T-helper 17 cell (primary cell): ENCODE measurements at regions not wholly inside any gene's neighbourhood (a gene's known extent, or its start where the extent isn't known, plus 50 kb on each side); places are given as distances from the start of the nearest gene placed in this dataset.

Experiments used
- ATAC-seq: fragments of 150-1000 bp; cut with Tn5 transposase; 2 replicates; pipeline ENCODE4 v1.10.0; 2021; ENCODE audit warnings: mild to moderate bottlenecking, moderate library complexity
- DNase-seq, 3 donors: peaks; one replicate each; pipeline versions ENCODE4 v3.0.0 to v3.0.0-alpha.2; 2020 to 2021
- H3K9me3 ChIP-seq: one replicate; pipeline ENCODE4 v1.7.0; 2013; ENCODE audit warnings: low read length, mild to moderate bottlenecking; ENCODE audit not compliant: control insufficient read depth, poor library complexity, severe bottlenecking
- H3K27ac Mint-ChIP-seq: one replicate; pipeline ENCODE4 v1.8.0; 2022; ENCODE audit warnings: mild to moderate bottlenecking, moderate library complexity, mixed read lengths
- H3K27me3 Mint-ChIP-seq: one replicate; pipeline ENCODE4 v1.8.0; 2022; ENCODE audit warnings: mixed read lengths
- H3K36me3 Mint-ChIP-seq: one replicate; pipeline ENCODE4 v1.8.0; 2022; ENCODE audit warnings: low read depth, mixed read lengths
- H3K4me1 Mint-ChIP-seq: one replicate; pipeline ENCODE4 v1.8.0; 2022; ENCODE audit warnings: mild to moderate bottlenecking, mixed read lengths
- H3K4me3 Mint-ChIP-seq: one replicate; pipeline ENCODE4 v1.8.0; 2022; ENCODE audit warnings: mild to moderate bottlenecking, moderate library complexity, mixed read lengths

DNA sequence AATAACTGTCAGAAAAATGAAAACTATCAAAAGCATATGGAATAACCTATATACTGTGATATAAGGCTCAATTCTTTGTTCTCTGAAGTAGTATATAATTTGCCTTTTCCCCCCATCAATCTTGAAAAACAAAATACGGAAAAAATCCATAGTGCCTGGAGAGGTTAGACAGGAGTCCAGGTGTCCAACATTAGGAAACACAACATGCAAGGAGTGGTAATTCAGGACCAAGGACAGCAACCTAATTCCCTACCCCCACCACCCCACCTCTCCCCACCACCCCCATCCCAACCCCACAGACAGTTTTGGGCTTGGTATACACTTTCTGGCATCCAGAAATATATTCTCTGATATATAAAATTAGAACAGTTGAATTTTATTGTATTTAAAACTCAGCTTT, 55.1 kb upstream of the SLC25A26 start:
- Mint-ChIP-seq H3K4me3 (no peak overlapping the region), H3K27me3 (peaks cover 17% of the 10 kb centered on the region), H3K36me3 (no peaks in the 10 kb centered on the region), H3K27ac (no peak overlapping the region), H3K4me1 (no peaks in the 10 kb centered on the region)
- ATAC-seq (no peak), DNase-seq (no peak)
- no peaks in the 10 kb centered on the region for H3K9me3 ChIP-seq

- ATAC-seq = no peak
- no peaks in the 10 kb centered on the region for H3K4me1 Mint-ChIP-seq
Measured at GRCh38 chr3:66164155-66164554, 56.6 kb upstream of the SLC25A26 start.

GRCh38 chr3:66163222-66163621, 57.6 kb upstream of the SLC25A26 start:
- no peaks in the 10 kb centered on the region for H3K36me3 Mint-ChIP-seq
- DNase-seq (no peak), ATAC-seq (no peak)
- H3K4me1 Mint-ChIP-seq = no peaks in the 10 kb centered on the region
- H3K27me3 Mint-ChIP-seq = peaks cover 14% of the 10 kb centered on the region
- no peak overlapping the region for H3K4me3 Mint-ChIP-seq
- no peak overlapping the region for H3K27ac Mint-ChIP-seq
- no peaks in the 10 kb centered on the region for H3K9me3 ChIP-seq

More at GRCh38 chr3:66164155-66164554, 56.6 kb upstream of the SLC25A26 start:
- no peak overlapping the region for H3K27ac Mint-ChIP-seq
- H3K36me3 Mint-ChIP-seq = no peaks in the 10 kb centered on the region
- H3K4me3 Mint-ChIP-seq = no peak overlapping the region
- H3K27me3 Mint-ChIP-seq = peaks cover 14% of the 10 kb centered on the region
- H3K9me3 ChIP-seq = no peaks in the 10 kb centered on the region
- no peak for DNase-seq

DNA sequence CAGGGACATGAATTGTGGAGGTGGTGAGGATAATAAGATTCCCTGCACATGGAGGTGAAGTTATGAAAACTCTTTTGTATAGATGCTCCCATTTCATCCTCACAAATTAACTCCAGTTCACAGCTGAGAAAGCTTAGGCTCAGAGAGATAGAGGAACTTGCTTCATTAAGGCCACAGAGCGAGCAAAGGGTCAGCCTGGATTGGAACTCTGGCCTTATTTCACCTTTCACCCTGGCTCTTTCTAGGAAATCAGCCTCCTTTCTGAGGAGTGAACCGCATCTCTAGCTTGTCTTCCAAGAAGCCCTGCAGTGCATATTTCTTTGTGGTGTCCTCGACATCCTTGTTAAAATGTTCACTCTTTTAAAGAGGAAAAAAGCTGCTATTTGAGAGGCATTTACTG, 58.0 kb upstream of the SLC25A26 start:
- no peaks in the 10 kb centered on the region for H3K9me3 ChIP-seq
- no peak for DNase-seq
- ATAC-seq = no peak

DNA sequence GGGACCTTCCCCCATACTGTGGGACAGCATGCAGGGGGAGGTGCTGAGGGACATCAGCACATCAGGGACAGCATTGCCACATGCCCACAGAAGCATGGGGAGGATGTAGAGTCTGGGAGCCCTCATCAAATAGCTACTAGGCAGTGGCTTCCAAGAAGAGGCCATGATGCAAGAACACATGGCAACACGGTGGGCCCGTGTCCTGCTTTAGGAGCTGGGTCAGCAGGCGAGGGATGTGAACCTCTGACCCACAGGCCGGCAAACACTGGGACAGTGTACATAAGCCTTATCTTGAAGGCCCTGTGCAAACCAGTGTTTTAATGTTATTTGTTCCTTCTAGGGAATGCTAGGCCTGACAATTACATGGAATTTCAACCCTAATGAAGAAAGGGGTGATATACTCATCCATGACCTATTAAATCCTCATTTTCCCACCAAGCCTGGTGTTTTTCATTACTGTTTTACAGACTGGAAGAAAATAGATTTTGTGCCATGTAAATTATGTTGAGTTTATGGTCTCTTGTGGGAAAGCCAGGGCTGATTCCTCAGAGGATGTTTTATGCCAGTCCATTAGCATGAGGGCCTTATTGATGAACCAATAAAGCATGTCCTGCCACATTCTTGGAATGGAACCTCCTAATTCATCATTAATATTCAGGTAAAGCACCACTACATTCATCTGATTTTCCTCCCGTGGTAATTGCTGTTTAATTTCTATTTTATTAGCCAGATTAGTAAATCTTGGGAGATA, 61.7 kb upstream of the SLC25A26 start:
- Mint-ChIP-seq H3K27ac (no peak overlapping the region), H3K4me1 (no peaks in the 10 kb centered on the region), H3K27me3 (peaks cover 30% of the 10 kb centered on the region), H3K4me3 (no peak overlapping the region), H3K36me3 (no peaks in the 10 kb centered on the region)
- ATAC-seq (no peak), DNase-seq (no peak)
- H3K9me3 ChIP-seq = no peaks in the 10 kb centered on the region

More for the DNA sequence above, 58.0 kb upstream of the SLC25A26 start:
- Mint-ChIP-seq H3K36me3 (no peaks in the 10 kb centered on the region), H3K4me1 (no peaks in the 10 kb centered on the region), H3K27ac (no peak overlapping the region), H3K27me3 (peaks cover 14% of the 10 kb centered on the region), H3K4me3 (no peak overlapping the region)

DNA sequence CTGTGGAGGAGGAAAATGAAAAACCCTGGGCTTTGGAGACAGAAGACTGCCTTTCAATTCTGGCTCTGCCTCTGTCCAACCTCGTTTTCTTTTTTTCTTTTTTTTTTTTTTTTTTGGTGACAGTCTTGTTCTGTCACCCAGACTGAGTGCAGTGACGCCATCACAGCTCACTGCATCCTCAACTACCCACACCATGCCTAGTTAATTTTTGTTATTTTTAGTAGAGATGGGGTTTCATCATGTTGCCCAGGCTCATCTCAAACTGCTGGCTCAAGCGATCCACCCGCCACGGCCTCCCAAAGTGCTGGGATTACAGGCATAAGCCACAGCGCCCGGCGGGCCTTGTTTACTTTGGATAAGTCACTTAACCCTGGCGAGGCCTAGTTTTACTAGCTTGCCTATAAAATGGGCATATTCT, 66.3 kb upstream of the SLC25A26 start:
- H3K36me3 Mint-ChIP-seq = no peaks in the 10 kb centered on the region
- ATAC-seq (no peak), DNase-seq (no peak)
- peaks cover 29% of the 10 kb centered on the region for H3K27me3 Mint-ChIP-seq
- H3K27ac Mint-ChIP-seq = no peak overlapping the region
- no peaks in the 10 kb centered on the region for H3K4me1 Mint-ChIP-seq
- no peak overlapping the region for H3K4me3 Mint-ChIP-seq
- H3K9me3 ChIP-seq = no peaks in the 10 kb centered on the region

DNA sequence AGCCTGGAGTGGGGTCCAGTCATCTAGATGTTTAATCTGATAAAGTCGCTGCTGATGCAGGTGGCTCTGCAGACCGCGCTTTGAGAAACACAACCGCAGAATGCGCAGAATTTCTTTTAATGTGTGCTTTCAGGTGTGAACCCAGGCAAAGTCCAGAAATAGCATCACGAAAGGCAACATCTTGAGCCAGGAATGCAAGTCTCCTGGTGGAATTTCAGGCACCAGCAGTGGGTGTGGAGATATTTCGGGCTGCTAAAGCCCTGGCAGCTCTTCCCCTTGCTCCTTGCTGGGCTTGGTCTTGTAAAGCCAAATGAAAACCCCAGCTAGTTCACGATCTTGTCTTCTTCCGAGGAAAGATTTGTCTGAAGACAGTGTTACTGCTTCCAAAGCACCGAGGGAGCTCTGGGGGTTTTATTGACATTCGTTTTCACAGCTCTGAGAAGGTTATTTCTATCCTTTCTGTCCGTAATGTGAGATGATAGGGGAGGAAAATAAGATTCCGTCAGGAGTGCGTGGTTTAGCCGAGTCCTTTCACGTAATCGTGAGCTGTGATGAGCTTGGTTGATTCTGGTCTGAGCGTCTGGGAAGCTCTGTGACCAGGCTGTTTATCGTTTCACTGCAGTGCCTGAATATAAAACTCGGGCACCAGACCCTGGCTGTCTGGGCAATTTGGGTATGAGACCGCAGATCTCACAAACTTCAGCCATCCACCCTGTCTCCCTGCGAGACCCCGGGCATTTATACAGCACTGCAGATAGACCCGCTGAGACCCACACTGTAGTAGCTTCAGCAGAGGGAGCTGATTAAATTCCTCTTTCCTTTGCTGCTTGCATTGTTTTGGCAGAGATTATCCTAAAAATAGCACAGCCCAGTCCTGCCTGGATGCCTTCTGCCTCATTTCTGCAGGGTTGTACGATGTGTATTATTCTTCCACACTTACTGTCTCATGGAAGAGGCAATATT, 67.0 kb upstream of the SLC25A26 start:
- H3K9me3 ChIP-seq = no peaks in the 10 kb centered on the region
- H3K27ac Mint-ChIP-seq = no peak overlapping the region
- DNase-seq (no peak), ATAC-seq (no peak)
- no peaks in the 10 kb centered on the region for H3K36me3 Mint-ChIP-seq
- peaks cover 33% of the 10 kb centered on the region for H3K27me3 Mint-ChIP-seq
- no peak overlapping the region for H3K4me3 Mint-ChIP-seq
- no peaks in the 10 kb centered on the region for H3K4me1 Mint-ChIP-seq

DNA sequence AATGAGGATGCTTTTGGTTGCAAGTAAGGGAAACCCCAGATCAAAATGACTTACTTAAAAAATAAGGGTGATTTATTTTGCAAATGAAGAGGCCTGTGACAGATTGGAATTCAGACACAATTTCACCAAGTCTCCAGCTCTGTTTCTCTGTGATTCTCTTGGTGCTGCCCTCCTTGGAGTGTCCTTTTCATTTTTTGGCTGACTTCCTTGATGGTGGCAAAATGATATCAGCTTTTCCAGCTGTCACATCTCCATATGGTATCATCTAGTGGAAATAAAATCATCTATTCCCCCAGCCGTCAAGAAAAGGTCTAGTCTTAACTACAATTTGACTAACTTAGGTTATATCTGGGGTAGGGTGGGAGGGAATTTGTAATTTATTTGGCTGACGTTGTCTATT, 68.5 kb upstream of the SLC25A26 start:
- Mint-ChIP-seq H3K36me3 (no peaks in the 10 kb centered on the region), H3K27ac (no peak overlapping the region), H3K27me3 (peaks cover 42% of the 10 kb centered on the region), H3K4me1 (no peaks in the 10 kb centered on the region), H3K4me3 (no peak overlapping the region)
- DNase-seq (no peak), ATAC-seq (no peak)
- no peaks in the 10 kb centered on the region for H3K9me3 ChIP-seq

DNA sequence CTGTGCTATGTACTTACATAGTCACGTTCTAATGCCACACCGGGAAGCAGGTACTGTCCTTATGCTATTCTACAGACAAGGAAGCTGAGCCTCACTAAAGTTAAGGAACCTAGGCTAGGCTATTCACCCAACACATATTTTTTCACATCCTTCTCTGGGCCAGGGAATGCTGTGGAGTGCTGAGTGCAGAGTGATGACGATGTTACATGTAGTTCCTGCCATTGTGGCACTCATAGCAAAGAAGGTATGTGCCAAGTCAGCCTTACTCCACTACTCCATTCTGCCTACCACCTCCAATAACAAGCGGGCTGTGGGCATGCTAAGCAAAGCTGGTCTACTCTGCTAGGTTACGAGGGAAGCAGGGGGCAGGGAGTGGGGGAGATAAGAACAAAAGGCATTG, 69.8 kb upstream of the SLC25A26 start:
- H3K27me3 Mint-ChIP-seq = peaks cover 40% of the 10 kb centered on the region

GRCh38 chr3:66149269-66149668, 71.5 kb upstream of the SLC25A26 start:
- H3K36me3 Mint-ChIP-seq = no peaks in the 10 kb centered on the region
- H3K9me3 ChIP-seq = no peaks in the 10 kb centered on the region
- DNase-seq (no peak), ATAC-seq (no peak)
- no peaks in the 10 kb centered on the region for H3K4me1 Mint-ChIP-seq
- H3K27ac Mint-ChIP-seq = no peak overlapping the region
- H3K27me3 Mint-ChIP-seq = peaks cover 31% of the 10 kb centered on the region
- no peak overlapping the region for H3K4me3 Mint-ChIP-seq

More for the DNA sequence above, 69.8 kb upstream of the SLC25A26 start:
- no peak overlapping the region for H3K27ac Mint-ChIP-seq
- no peak overlapping the region for H3K4me3 Mint-ChIP-seq
- DNase-seq (no peak), ATAC-seq (no peak)
- H3K4me1 Mint-ChIP-seq = no peaks in the 10 kb centered on the region
- H3K36me3 Mint-ChIP-seq = no peaks in the 10 kb centered on the region
- H3K9me3 ChIP-seq = no peaks in the 10 kb centered on the region

GRCh38 chr3:66145408-66145733, 75.4 kb upstream of the SLC25A26 start:
- ATAC-seq (no peak), DNase-seq (no peak)
- Mint-ChIP-seq H3K27me3 (peaks cover 32% of the 10 kb centered on the region), H3K27ac (no peak overlapping the region), H3K4me1 (no peaks in the 10 kb centered on the region), H3K4me3 (no peak overlapping the region), H3K36me3 (no peaks in the 10 kb centered on the region)
- no peaks in the 10 kb centered on the region for H3K9me3 ChIP-seq

DNA sequence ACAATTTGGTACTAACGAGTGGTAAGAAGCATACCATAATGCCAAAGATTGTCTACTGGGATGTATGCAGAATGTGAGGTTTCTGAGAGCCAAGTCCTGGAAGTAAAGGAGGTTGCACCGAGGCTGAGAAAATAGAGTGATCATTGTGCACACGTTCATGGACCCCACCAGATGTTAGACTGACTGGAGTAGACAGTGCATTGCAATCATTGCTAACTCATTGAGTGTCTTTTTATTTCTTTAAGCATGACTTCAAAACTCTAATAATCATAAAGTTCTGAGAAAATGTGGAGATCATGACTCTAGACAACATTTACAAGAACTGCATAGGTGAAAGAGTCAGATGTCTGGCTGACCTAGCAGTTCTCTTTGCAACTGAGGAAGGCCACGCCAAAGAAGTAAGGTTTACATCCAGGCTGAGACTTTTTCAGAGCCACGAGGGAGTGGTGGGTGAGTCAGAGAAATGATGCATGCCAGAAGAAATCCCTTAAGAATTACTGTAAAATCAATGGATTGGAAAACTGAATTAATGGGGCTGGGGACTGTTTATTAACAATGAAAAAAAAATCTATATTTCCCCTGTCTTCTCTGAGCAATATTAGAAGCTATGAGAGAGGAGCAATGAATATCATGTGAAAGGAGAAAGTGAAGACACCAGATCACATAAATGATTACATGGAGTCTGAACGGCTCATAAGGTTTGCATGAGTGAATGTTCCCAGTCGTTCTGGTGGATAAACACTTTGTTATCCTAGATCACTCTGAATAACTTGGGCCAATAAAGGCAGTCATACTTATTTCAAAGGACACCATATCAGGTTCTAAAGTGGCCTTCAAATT, 76.0 kb upstream of the SLC25A26 start:
- Mint-ChIP-seq H3K27ac (no peak overlapping the region), H3K4me3 (no peak overlapping the region), H3K36me3 (no peaks in the 10 kb centered on the region), H3K4me1 (no peaks in the 10 kb centered on the region), H3K27me3 (peaks cover 37% of the 10 kb centered on the region)
- DNase-seq (no peak), ATAC-seq (no peak)
- no peaks in the 10 kb centered on the region for H3K9me3 ChIP-seq

DNA sequence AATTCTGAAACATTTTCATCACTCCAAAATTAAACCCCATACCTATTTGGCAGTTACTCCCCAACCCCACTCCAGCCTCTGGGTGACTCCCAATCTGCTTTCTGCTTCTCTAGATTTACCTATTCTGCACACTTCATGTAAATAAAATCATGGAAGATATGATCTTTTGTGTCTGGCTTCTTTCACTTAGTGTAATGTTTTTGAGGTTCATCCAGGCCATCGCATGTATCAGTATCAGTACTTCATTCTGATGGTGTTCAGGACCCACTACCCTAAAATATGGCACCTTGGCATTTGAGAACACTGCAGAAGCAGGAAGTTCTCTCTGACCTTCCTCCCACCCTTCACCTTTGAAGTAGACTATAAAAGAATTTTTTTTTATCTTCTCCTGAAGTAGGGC, 78.7 kb upstream of the SLC25A26 start:
- ATAC-seq = no peak
- Mint-ChIP-seq H3K4me1 (peaks cover 3% of the 10 kb centered on the region), H3K36me3 (no peaks in the 10 kb centered on the region), H3K27me3 (peaks cover 36% of the 10 kb centered on the region), H3K27ac (no peak overlapping the region), H3K4me3 (no peak overlapping the region)
- no peak for DNase-seq
- H3K9me3 ChIP-seq = no peaks in the 10 kb centered on the region
